ENCODE measurements at regions not wholly inside any gene's neighbourhood (a gene's known extent, or its start where the extent isn't known, plus 50 kb on each side); places are given as distances from the start of the nearest gene placed in this dataset.

DNA sequence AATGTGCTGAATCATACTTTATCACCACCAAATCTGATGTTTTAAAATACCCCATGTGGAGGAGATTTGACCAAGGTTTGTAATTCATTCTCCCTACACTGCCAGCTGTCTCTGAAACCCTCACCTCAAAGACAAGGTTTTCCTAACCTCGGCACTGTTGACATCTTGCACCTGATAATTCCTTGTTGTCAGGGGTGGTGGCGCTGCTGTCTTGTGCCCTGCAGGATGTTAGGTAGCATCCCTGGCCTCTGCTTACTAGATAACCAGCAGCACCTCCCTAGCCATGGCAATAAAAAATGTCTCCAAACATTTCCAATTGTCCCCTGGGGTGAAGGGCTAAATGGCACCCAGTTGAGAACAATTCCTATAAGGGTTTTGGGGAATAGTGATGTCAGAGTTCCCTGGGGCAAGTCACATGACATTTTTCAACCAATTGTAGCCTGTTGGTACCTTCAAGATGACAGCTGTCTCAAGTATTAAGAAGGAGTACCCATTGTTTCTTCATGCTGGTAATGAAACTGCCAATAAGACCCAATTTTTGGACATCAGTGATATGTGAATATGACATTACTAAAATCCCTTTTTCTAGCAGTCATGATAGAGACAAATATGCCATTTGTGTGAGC, 160.6 kb upstream of the PLCXD3 start:
- no peak for DNase-seq (ENCODE audit: low spot score)
- TF ChIP-seq, protein P1, sequence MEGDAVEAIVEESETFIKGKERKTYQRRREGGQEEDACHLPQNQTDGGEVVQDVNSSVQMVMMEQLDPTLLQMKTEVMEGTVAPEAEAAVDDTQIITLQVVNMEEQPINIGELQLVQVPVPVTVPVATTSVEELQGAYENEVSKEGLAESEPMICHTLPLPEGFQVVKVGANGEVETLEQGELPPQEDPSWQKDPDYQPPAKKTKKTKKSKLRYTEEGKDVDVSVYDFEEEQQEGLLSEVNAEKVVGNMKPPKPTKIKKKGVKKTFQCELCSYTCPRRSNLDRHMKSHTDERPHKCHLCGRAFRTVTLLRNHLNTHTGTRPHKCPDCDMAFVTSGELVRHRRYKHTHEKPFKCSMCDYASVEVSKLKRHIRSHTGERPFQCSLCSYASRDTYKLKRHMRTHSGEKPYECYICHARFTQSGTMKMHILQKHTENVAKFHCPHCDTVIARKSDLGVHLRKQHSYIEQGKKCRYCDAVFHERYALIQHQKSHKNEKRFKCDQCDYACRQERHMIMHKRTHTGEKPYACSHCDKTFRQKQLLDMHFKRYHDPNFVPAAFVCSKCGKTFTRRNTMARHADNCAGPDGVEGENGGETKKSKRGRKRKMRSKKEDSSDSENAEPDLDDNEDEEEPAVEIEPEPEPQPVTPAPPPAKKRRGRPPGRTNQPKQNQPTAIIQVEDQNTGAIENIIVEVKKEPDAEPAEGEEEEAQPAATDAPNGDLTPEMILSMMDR (conservative IDR thresholded peaks at IDR 0.05; ENCODE audit: low read length) = no peak
- no peak for TF ChIP-seq EZH2phosphoT487 (IDR thresholded peaks at IDR 0.05; ENCODE audit: borderline replicate concordance, low read depth, low read length)
- no peak overlapping the region for H2AFZ ChIP-seq (ENCODE audit: low read length)
- no peak overlapping the region for H3K4me3 ChIP-seq (ENCODE audit: low read depth, low read length, poor library complexity, severe bottlenecking)
- intact Hi-C loops (cut with micrococcal nuclease; ENCODE audit: unreplicated experiment) = no loop called here
- no peaks in the 10 kb centered on the region for H3K4me1 ChIP-seq (ENCODE audit: insufficient read depth, low read length, poor library complexity, severe bottlenecking)
- no peaks in the 10 kb centered on the region for H3K79me2 ChIP-seq (ENCODE audit: insufficient read depth, low read depth, low read length)
- H3K27ac ChIP-seq (ENCODE audit: low read depth, low read length, poor library complexity, severe bottlenecking) = no peak overlapping the region
- no TSS peak for BruUV-seq (replicated peaks)
- no peaks in the 10 kb centered on the region for H3K36me3 ChIP-seq (ENCODE audit: insufficient read depth, low read length)
- no peaks in the 10 kb centered on the region for H3K9me2 ChIP-seq (ENCODE audit: insufficient read depth, low read length)
- CTCF ChIA-PET (ENCODE audit: unreplicated experiment) = no interaction called here
- H3K9me3 ChIP-seq (ENCODE audit: low read length) = no peaks in the 10 kb centered on the region
- POLR2A ChIA-PET = no interaction called here
- no peaks in the 10 kb centered on the region for H4K20me1 ChIP-seq (ENCODE audit: insufficient read depth, low read length)
- H3K4me2 ChIP-seq (ENCODE audit: low read length) = no peak overlapping the region

DNA sequence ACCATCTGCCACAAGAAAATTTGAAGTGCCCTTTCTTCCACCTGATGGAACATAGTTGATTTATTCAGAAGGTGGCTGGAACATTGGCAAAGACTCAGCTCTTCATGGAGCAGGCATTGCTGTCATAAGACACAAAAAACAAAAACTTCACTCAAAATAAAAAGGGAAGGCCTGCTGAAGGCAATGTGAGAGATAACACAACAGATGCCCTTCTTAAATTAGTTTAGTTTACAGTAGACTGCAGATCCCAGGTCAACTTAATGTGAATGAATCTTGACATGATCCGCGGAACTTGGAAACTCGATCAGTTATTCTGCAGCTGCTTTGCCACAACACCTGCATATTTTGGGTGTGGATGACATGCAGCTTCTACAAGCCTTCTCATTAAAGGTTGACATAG, 159.8 kb upstream of the PLCXD3 start:
- H4K20me1 ChIP-seq (ENCODE audit: insufficient read depth, low read length) = no peaks in the 10 kb centered on the region
- intact Hi-C loops (cut with micrococcal nuclease; ENCODE audit: unreplicated experiment) = no loop called here
- BruUV-seq (replicated peaks) = no TSS peak
- H2AFZ ChIP-seq (ENCODE audit: low read length) = no peak overlapping the region
- no peak overlapping the region for H3K27ac ChIP-seq (ENCODE audit: low read depth, low read length, poor library complexity, severe bottlenecking)
- POLR2A ChIA-PET = interaction anchor here (0.5 kb wide), 1 partner anchor 14 kb away, joined by 3 read pairs; no protein-coding TSS in a partner anchor
- no peak for TF ChIP-seq EZH2phosphoT487 (IDR thresholded peaks at IDR 0.05; ENCODE audit: borderline replicate concordance, low read depth, low read length)
- TF ChIP-seq, protein P1 (conservative IDR thresholded peaks at IDR 0.05; ENCODE audit: low read length) = no peak
- H3K9me2 ChIP-seq (ENCODE audit: insufficient read depth, low read length) = no peaks in the 10 kb centered on the region
- no peaks in the 10 kb centered on the region for H3K79me2 ChIP-seq (ENCODE audit: insufficient read depth, low read depth, low read length)
- CTCF ChIA-PET (ENCODE audit: unreplicated experiment) = no interaction called here
- H3K36me3 ChIP-seq (ENCODE audit: insufficient read depth, low read length) = no peaks in the 10 kb centered on the region
- DNase-seq (ENCODE audit: low spot score) = no peak
- no peaks in the 10 kb centered on the region for H3K4me1 ChIP-seq (ENCODE audit: insufficient read depth, low read length, poor library complexity, severe bottlenecking)
- no peak overlapping the region for H3K4me3 ChIP-seq (ENCODE audit: low read depth, low read length, poor library complexity, severe bottlenecking)
- H3K4me2 ChIP-seq (ENCODE audit: low read length) = no peak overlapping the region
- H3K9me3 ChIP-seq (ENCODE audit: low read length) = no peaks in the 10 kb centered on the region

DNA sequence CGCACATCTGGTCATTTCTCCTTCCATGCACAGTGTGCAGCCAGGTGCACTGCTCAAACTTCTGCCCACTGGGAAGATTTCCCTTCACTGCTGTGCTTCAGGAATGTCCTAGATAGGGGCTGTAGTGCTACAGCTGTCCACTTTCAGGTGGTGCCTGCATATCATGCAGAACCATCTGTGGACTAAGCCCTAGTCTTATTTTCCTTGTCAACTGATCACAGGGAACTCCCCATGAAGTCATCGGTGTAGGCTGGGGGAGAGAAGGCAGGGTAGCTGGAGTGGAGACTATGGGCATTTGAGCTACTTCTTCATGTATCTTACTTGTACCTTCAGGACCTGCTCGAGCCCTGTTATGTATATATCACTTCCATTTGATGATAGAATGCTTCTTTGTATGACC, 150.9 kb upstream of the PLCXD3 start:
- Histone ChIP-seq H3K4me2 (ENCODE audit: low read length) (no peak overlapping the region), H3K9me2 (ENCODE audit: insufficient read depth, low read length) (no peaks in the 10 kb centered on the region), H3K36me3 (ENCODE audit: insufficient read depth, low read length) (no peaks in the 10 kb centered on the region), H3K4me3 (ENCODE audit: low read depth, low read length, poor library complexity, severe bottlenecking) (no peak overlapping the region), H3K79me2 (ENCODE audit: insufficient read depth, low read depth, low read length) (no peaks in the 10 kb centered on the region), H3K9me3 (ENCODE audit: low read length) (no peaks in the 10 kb centered on the region), H4K20me1 (ENCODE audit: insufficient read depth, low read length) (no peaks in the 10 kb centered on the region), H2AFZ (ENCODE audit: low read length) (no peak overlapping the region), H3K4me1 (ENCODE audit: insufficient read depth, low read length, poor library complexity, severe bottlenecking) (no peaks in the 10 kb centered on the region), H3K27ac (ENCODE audit: low read depth, low read length, poor library complexity, severe bottlenecking) (no peak overlapping the region)
- ChIA-PET CTCF (ENCODE audit: unreplicated experiment) (no interaction called here), POLR2A (no interaction called here)
- no TSS peak for BruUV-seq (replicated peaks)
- TF ChIP-seq, protein P1 (conservative IDR thresholded peaks at IDR 0.05; ENCODE audit: low read length) = no peak
- TF ChIP-seq EZH2phosphoT487 (IDR thresholded peaks at IDR 0.05; ENCODE audit: borderline replicate concordance, low read depth, low read length) = no peak
- intact Hi-C loops (cut with micrococcal nuclease; ENCODE audit: unreplicated experiment) = no loop called here
- no peak for DNase-seq (ENCODE audit: low spot score)
